Myocyte (in vitro differentiated cells): ENCODE measurements at regions not wholly inside any gene's neighbourhood (a gene's known extent, or its start where the extent isn't known, plus 50 kb on each side); places are given as distances from the start of the nearest gene placed in this dataset.
"Not testable (repeated sequence)": the region's sequence is repeated elsewhere in the genome, so short reads cannot be mapped to it uniquely, and the experiment has no call there.

Experiments used
- DNase-seq: peaks from one replicate; pipeline ENCODE4 v3.0.0-alpha.2; 2012; ENCODE audit warnings: low read depth

DNA sequence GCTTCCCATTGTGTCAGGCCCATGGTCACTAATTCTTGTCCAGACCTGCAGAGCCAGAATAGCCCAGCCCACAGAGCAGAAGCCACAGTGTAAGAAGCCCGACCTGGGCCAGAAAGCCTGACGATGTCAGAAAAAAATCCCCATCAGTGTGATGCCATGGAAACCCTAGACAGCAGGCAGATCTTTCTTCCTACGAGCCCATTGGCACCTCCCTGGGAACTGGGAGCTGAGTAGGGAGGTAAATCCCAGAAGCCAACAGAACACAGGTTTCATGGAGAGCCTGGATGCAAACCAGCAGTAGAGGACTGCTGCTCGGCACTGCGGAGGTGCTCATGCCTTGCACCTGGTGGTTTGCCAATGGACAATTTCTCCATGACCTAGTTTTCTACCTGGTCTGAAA lies 82.2 kb upstream of the SLC22A16 start:
- DNase-seq, result no peak

GRCh38 chr6:110557199-110557598 lies 80.8 kb upstream of the SLC22A16 start:
- no peak for DNase-seq

GRCh38 chr6:110556317-110557110 lies 80.1 kb upstream of the SLC22A16 start:
- DNase-seq, result no peak

DNA sequence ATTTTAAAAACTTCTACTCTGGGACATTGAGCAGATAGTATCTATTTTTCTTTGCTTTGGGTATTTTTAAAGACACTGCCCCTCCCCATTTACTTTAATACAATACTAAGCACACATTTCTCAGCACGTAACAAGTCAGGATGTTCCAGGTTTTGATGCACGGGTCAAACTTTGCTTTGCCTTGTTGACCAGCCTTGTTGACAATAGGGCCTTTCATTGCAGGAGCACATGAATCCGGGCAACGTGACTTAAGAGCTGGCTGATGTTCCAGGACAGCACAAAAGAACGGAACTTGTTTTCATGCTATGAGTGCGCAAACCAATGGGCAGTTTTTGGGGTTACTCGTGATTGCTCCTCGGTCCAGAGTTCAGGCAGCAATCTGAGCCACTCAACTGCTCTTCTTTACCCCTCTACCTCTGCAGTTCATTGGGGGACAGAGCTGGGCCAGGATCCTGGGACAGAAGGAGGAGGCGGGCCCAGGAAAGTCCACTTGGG lies 78.6 kb upstream of the SLC22A16 start:
- DNase-seq, result no peak

DNA sequence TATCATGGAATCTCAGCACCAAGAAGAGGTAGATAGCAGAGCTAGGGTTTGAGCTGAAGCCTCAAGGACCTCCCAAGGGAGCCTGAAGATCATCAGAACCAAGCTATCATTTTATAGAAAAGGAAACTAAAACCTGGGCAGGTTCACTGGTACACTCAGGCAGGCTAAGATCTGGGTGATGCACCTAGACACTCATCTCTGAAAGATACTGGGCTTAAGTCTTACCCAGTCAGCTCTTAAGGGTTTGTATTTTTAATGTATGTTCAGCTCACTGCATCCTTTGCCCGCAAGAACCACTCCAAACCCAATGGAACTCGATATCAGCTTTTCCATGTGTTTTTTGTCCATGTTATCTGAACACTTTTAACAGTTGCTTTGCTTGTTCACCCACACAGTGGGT lies 78.0 kb upstream of the SLC22A16 start:
- no peak for DNase-seq

GRCh38 chr6:110552901-110553641 lies 76.7 kb upstream of the SLC22A16 start:
- DNase-seq, result no peak

GRCh38 chr6:110552076-110552475 lies 75.7 kb upstream of the SLC22A16 start:
- no peak for DNase-seq

DNA sequence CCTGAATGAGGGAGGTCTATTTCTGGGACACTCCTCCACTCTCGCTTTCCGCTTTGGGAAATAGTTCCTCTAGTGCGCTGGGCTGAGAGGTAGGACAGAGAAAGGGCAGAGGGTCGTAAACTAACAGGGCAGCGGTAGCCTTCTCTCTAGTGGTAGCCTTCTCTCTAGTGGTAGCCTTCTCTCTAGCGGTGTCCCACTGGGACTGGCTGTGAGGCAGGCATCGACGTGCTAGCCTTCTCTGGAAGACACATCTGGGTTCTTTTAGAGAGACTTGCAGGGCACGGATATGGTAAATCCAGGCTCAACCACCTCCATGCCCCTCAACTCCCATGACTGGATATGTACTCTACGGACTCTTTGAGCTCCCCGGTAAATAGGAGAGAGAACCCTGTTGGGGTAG lies 74.7 kb upstream of the SLC22A16 start:
- no peak for DNase-seq

DNA sequence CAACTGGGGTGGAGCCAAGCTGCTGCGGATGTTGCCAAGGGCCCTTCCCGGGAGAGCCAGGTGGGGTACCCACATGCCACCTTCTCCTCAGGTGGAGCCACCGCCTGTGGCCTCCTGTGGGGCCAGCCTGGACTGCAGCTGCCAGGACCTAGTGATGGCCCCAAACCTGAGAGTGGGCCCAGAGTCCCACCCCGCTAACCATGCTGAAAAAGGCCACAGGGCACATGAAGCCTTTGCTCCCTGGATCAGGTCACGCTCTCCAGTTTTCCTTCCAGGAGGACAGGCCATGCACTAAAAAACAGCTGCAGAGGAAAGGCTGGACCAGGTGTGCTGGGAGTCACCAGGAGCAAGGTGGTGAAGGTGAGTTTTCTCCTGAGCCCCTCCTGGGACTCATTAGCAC lies 73.9 kb upstream of the SLC22A16 start:
- no peak for DNase-seq

GRCh38 chr6:110549277-110549676 lies 72.9 kb upstream of the SLC22A16 start:
- DNase-seq, result no peak

DNA sequence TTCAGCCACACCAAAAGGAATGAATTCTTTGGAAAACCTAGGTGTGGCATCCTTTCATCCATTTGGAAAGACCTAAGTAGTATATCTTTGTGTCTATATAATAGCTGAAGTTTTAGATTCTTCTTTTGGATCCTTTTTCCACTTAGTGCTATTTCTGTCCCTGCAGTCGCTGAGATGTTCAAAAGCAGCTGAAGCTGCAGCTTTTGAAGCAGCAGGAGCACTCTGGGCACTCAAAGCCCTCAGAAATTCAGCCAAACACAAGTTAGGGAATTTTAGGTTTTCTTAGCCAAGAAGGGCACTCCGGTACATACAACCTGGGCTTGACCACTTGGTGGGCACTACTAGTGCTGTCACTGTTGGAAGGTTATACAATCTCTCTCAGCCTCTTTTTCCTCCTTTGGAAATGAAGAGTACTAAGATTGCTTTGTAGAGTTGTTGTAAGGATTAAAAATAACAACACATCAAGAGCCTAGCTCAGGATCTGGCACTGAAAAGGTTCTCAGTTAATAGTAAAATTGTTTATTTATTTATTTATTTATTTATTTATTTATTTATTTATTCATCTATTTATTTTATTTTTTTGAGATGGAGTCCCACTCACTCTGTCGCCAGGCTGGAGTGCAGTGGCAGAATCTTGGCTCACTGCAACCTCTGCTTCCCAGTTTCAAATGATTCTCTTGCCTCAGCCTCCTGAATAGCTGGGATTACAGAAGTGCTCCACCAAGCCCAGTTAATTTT lies 71.9 kb upstream of the SLC22A16 start:
- DNase-seq, result peak; percentile 41

GRCh38 chr6:110547266-110547964 lies 71.0 kb upstream of the SLC22A16 start:
- DNase-seq, result no peak

GRCh38 chr6:110545081-110545872 lies 68.9 kb upstream of the SLC22A16 start:
- DNase-seq, result no peak

DNA sequence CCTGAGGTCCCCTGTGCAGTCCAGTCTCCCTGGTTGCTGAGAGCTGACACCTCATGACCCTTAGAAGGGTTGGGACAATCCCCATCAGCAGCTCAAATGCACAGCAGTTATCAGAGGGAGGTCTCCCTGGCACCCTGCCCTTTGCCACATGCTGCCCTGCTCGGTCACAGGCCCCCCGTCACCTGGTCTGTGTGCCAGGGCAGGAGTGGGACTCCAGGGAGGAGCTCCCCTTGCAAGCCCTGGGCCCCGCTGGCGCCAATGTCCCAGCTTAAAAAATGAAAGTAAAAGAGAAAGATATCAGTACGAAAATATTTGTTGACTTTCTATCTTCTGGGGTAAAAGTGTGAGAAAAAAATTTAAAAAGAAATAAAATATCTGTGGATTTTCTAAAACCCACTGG lies 68.1 kb upstream of the SLC22A16 start:
- DNase-seq, result no peak

DNA sequence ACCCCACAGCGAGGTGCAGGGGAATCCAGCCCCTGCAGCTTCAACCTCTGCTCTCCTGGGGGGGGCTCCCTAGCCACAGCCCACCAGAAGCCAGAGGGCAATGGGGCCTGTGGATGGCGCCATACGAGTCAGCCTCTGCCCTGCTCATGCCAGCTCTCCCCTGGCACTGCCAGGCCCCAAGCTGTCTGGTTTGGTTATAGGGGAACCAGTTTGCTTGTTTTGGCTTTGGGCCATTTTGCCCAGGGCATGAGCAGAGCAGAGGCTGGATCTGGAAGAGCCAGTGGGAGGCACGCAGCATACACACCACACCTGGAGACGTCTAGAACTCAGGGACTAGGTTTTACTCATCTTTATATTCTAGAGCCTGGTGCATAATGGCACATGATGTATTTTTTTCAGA lies 66.7 kb upstream of the SLC22A16 start:
- DNase-seq, result no peak

DNA sequence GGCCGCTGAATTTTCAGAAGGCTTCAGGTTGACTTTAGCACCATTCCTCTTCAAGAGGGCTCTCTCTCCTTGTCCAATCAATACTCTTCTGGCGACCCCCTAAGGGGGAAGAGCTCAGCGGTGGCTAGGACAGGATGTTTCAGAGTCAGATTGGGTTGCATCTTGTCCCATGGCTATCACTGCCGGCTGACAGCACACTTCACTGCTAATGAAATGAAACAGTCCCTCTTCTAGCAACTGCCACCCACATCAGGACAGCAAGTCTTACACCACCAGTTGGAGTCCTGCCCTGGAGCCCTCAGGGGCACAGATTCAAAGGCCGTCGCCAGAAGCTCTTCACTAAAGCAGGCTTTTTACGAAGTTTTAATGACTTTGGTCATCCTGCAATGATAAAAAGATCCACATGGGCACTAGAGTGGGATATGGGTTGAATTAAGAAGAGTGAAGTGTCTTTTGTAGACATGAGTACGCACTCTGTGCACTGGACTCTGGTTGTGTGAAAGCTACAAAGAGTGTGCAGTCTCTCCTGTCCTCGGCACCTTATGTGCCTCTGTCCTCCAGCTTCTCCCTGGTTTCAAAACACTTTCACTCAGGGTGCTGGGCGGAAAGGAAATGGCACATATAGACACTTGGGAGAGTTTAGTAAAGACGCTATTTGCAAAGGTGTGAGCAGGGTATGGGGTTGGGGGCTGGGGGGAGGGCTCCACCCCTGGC lies 66.1 kb upstream of the SLC22A16 start:
- DNase-seq, result no peak

DNA sequence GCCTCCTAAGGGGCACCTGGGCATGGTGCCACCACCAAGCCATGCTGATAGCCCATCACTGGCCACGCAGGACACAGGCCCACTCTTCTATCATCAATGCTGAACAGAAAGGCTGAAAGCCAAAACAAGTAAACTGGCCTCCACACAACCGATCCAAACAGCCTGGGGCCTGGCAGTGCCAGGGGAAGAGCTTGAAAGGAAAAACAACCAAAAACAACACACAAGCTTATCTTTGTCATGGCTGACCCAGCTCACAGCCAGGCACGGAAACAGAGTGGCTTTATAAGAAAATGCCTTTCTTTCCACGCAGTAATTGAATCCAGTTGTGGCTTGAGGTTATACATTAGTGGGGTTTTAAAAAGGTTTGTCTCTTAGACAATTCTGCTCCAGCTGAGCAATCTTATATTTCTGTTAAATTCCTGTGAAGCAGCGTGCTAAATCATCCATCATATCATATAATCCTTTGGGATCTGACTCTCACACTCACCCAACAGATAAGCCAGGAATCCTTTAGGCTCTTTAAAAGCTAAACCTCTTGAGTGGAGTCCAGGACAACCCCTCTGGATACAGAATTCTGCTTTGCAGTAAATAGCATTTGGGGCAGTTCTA lies 65.4 kb upstream of the SLC22A16 start:
- DNase-seq, result peak; percentile 23

DNA sequence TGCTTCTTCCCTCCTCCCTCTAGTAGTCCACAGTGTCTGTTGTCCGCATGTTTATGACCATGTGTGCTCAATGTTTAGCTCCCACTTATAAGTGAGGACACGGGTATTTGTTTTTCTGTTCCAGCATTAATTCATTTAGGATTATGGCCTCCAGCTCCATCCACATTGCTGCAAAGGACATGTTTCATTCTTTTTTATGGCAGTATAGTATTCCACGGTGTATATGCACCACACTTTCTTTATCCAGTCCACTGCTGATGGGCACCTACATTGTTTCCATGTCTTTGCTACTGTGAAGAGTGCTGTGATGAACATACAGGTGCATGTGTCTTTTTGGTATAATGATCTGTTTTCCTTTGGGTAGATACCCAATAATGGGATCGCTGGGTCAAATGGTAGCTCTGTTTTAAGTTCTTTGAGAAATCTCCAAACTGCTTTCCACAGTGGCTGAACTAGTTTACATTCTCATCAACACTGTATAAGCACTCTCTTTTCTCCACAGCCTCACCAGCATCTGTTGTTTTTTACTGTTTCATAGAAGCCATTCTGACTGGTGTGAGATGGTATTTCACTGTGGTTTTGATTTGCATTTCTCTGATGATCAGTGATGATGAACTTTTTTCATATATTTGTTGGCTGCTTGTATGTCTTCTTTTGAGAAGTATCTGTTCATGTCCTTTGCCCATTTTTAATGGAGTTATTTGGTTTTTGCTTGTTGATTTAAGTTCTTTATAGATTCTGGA lies 63.0 kb upstream of the SLC22A16 start:
- DNase-seq, result not testable (repeated sequence)
